ENCODE measurements at regions not wholly inside any gene's neighbourhood (a gene's known extent, or its start where the extent isn't known, plus 50 kb on each side); places are given as distances from the start of the nearest gene placed in this dataset.
A peak's percentile ranks its signal among the peaks of the same experiment; 100 is the strongest.

DNA sequence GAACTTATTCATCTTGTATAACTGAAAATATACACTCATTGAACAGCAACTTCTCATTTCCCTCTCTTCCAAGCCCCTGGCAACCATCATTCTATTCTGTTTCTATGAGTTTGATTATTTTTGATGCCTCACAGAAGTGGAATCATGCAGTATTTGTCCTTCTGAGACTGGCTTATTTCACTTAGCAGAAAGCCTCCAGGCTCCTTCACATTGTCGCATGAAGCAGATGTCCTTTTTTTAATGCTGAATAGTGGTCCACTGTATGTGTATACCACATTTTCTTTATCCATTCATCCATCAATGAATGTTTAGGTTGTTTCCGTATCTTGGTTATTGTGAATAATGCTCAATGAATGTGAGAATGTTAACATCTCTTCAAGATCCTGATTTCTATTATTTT, 238.2 kb upstream of the KLF14 start:
- H3K36me3 ChIP-seq, result peaks cover 0 to 21% of the 10 kb centered on the region in 2 donors
- intact Hi-C loops (cut with DNase I; ENCODE audit: low total_unique reads) (no loop called here), in situ Hi-C loops (cut with MboI; ENCODE audit: low sequenced_read_pairs in 4 of 4) (no loop called here)
- no peak for ATAC-seq
- H3K4me1 ChIP-seq, result peaks cover 10 to 18% of the 10 kb centered on the region in 2 donors
- H3K9me3 ChIP-seq, result no peaks in the 10 kb centered on the region
- no peak for DNase-seq
- TF ChIP-seq POLR2A (IDR thresholded peaks at IDR 0.05), result no peak
- TF ChIP-seq, protein P1, sequence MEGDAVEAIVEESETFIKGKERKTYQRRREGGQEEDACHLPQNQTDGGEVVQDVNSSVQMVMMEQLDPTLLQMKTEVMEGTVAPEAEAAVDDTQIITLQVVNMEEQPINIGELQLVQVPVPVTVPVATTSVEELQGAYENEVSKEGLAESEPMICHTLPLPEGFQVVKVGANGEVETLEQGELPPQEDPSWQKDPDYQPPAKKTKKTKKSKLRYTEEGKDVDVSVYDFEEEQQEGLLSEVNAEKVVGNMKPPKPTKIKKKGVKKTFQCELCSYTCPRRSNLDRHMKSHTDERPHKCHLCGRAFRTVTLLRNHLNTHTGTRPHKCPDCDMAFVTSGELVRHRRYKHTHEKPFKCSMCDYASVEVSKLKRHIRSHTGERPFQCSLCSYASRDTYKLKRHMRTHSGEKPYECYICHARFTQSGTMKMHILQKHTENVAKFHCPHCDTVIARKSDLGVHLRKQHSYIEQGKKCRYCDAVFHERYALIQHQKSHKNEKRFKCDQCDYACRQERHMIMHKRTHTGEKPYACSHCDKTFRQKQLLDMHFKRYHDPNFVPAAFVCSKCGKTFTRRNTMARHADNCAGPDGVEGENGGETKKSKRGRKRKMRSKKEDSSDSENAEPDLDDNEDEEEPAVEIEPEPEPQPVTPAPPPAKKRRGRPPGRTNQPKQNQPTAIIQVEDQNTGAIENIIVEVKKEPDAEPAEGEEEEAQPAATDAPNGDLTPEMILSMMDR (IDR thresholded peaks at IDR 0.05 in 4 of 5, conservative IDR thresholded peaks at IDR 0.05 in 1 of 5), result no peak
- no peak overlapping the region for H3K4me3 ChIP-seq
- no peaks in the 10 kb centered on the region for H3K27me3 ChIP-seq
- no peak overlapping the region for H3K27ac ChIP-seq

DNA sequence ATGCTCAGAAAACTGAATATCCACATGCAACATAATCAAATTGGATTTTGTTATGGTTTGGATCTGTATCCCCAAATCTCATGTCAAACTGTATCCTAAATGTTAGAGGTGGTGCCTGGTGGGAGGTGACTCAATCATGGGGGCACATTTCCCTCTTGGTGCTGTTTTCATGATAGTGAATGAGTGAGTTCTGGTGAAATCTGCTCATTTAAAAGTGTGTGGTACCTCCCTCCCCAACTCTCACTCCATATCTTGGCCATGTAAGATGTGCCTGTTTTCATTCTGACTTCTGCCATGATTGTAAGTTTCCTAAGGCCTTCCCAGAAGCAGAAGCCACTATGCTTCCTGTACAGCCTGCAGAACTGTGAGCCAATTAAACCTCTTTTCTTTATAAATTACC, 239.6 kb upstream of the KLF14 start:
- in situ Hi-C loops (cut with MboI; ENCODE audit: low sequenced_read_pairs in 4 of 4), result no loop called here
- Histone ChIP-seq H3K4me3 (no peak overlapping the region), H3K27me3 (no peaks in the 10 kb centered on the region), H3K36me3 (peaks cover 0 to 29% of the 10 kb centered on the region in 2 donors), H3K9me3 (no peaks in the 10 kb centered on the region), H3K4me1 (peaks cover 10 to 17% of the 10 kb centered on the region in 2 donors), H3K27ac (no peak overlapping the region)
- TF ChIP-seq POLR2A (IDR thresholded peaks at IDR 0.05), result no peak
- TF ChIP-seq, protein P1 (IDR thresholded peaks at IDR 0.05 in 4 of 5, conservative IDR thresholded peaks at IDR 0.05 in 1 of 5), result no peak
- no peak for ATAC-seq
- no peak for DNase-seq
- intact Hi-C loops (cut with DNase I; ENCODE audit: low total_unique reads), result no loop called here

DNA sequence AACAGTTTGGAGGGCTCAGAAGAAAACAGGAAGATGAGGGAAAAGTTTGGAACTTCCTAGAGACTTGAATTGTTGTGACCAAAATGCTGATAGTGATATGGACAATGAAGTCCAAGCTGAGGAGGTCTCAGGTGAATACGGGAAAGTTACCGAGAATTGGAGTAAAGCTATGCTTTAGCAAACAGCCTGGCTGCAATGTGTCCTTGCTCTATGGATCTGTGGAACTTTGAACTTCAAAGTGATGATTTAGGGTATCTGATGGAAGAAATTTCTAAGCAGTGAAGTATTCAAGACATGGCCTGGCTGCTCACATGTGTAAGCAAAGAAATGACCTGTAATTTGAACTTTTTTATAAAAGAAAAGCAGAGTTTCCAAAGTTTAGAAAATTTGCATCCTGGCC, 240.2 kb upstream of the KLF14 start:
- no peak for DNase-seq
- no peaks in the 10 kb centered on the region for H3K9me3 ChIP-seq
- in situ Hi-C loops (cut with MboI; ENCODE audit: low sequenced_read_pairs in 4 of 4) (no loop called here), intact Hi-C loops (cut with DNase I; ENCODE audit: low total_unique reads) (no loop called here)
- no peak for ATAC-seq
- peaks cover 0 to 29% of the 10 kb centered on the region in 2 donors for H3K36me3 ChIP-seq
- no peak overlapping the region for H3K27ac ChIP-seq
- no peaks in the 10 kb centered on the region for H3K27me3 ChIP-seq
- peaks cover 12 to 19% of the 10 kb centered on the region in 2 donors for H3K4me1 ChIP-seq
- no peak overlapping the region for H3K4me3 ChIP-seq
- TF ChIP-seq, protein P1 (IDR thresholded peaks at IDR 0.05 in 4 of 5, conservative IDR thresholded peaks at IDR 0.05 in 1 of 5), result no peak
- no peak for TF ChIP-seq POLR2A (IDR thresholded peaks at IDR 0.05)

DNA sequence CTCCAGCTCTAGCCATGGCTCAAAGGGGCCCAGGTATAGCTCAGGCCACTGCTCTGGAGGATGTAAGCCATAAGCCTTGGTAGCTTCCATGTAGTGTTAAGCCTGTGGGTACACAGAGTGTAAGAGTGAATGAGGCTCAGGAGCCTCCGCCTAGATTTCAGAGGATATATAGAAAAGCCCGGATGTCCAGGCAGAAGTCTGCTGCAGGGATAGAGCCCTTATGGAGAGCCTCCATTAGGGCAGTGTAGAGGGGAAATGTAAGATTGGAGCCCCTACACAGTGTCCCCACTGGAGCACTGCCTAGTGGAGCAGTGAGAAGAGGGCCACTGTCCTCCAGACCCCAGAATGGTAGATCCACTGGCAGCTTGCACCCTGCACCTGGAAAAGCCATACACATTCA, 240.8 kb upstream of the KLF14 start:
- no peak for ATAC-seq
- Histone ChIP-seq H3K9me3 (no peaks in the 10 kb centered on the region), H3K27ac (peak overlapping the region in 1 of 4 donors; percentile 2), H3K36me3 (peaks cover 0 to 29% of the 10 kb centered on the region in 2 donors), H3K4me3 (no peak overlapping the region), H3K4me1 (peaks cover 18 to 24% of the 10 kb centered on the region in 2 donors), H3K27me3 (no peaks in the 10 kb centered on the region)
- no peak for DNase-seq
- in situ Hi-C loops (cut with MboI; ENCODE audit: low sequenced_read_pairs in 4 of 4) (no loop called here), intact Hi-C loops (cut with DNase I; ENCODE audit: low total_unique reads) (no loop called here)
- TF ChIP-seq POLR2A (IDR thresholded peaks at IDR 0.05), result no peak
- TF ChIP-seq, protein P1 (IDR thresholded peaks at IDR 0.05 in 4 of 5, conservative IDR thresholded peaks at IDR 0.05 in 1 of 5), result no peak

DNA sequence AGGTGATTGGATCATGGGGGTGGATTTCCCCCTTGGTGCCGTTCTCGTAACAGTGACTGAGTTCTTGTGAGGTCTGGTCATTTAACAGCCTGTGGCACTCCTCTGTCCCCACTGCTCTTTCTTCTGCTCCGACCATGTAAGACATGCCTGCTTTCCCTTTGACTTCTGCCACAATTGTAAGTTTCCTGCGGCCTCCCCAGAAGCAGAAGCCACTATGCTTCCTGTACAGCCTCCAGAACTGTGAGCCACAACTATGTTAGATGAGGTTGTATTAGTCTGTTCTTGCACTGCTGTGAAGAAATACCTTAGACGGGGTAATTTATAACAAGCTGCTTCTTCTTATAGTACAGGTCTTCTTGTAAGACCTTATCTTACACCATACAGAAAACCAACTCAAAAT, 241.7 kb upstream of the KLF14 start:
- no peak for ATAC-seq
- TF ChIP-seq, protein P1 (IDR thresholded peaks at IDR 0.05 in 4 of 5, conservative IDR thresholded peaks at IDR 0.05 in 1 of 5), result no peak
- no peak for TF ChIP-seq POLR2A (IDR thresholded peaks at IDR 0.05)
- intact Hi-C loops (cut with DNase I; ENCODE audit: low total_unique reads) (no loop called here), in situ Hi-C loops (cut with MboI; ENCODE audit: low sequenced_read_pairs in 4 of 4) (no loop called here)
- Histone ChIP-seq H3K9me3 (no peaks in the 10 kb centered on the region), H3K36me3 (peaks cover 0 to 29% of the 10 kb centered on the region in 2 donors), H3K27ac (peak overlapping the region; percentile 2 to 14 (median 4)), H3K4me3 (no peak overlapping the region), H3K27me3 (no peaks in the 10 kb centered on the region), H3K4me1 (peaks cover 11 to 20% of the 10 kb centered on the region in 2 donors)
- no peak for DNase-seq

Measured in gastrocnemius medialis (tissue), 4 donors.